Suppressor macrophage treated with lipopolysaccharide for 1 hour (primary cell): ENCODE measurements at regions not wholly inside any gene's neighbourhood (a gene's known extent, or its start where the extent isn't known, plus 50 kb on each side); places are given as distances from the start of the nearest gene placed in this dataset.

Experiments
- DNase-seq, 3 donors: peaks; one replicate each; pipeline ENCODE4 v3.0.0-alpha.2; 2020 to 2022

DNA sequence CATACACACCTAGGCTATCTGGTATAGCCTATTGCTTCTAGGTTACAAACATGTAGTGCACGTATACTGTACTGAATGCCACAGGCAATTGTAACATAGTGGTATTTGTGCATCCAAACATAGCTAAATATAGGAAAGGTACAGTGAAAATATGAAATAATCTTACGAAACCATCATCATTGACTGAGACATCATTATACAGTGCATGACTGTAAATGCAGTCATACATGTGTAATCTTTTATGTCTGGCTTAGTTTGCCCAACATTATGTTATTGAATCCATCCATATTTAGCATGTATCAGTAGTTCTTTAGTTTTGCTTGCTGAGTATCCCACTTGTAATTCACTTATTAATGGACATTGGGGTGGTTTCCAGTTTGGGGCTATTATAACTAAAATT is 124.9 kb downstream of the CYLD start:
- no peak for DNase-seq

- no peak for DNase-seq
Measured at GRCh38 chr16:50864386-50864785, 122.5 kb downstream of the CYLD start.

DNA sequence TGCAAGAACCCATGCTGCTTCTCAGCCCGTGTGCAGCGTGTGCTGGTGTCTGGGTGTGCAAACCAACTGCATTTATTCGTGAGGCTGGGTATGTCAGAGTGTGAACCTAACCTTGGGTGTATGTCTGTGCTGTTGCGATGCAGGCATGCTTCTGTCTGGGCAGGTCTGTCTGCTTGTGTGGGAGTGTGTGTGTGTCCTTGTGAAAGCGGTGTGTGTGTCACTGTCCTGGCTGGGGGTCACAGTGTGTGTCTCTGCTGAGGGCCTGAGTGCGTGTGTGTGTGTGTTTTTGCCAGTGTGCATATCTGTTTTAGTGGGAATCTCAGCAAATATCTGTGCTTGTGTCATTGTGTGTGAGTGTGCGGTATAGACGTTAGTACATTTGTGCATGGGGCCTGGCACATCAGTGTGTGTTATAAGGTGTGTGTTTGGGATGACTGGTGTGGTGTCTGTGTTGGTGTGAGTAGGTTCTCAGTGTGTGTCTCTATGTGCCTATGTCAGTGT is 121.8 kb downstream of the CYLD start:
- no peak for DNase-seq

GRCh38 chr16:50862818-50863643 is 121.1 kb downstream of the CYLD start:
- DNase-seq: no peak

GRCh38 chr16:50861970-50862411 is 120.1 kb downstream of the CYLD start:
- peak in 1 of 3 donors; percentile 18 for DNase-seq

GRCh38 chr16:50861451-50861850 is 119.6 kb downstream of the CYLD start:
- no peak for DNase-seq

GRCh38 chr16:50859628-50860360 is 117.9 kb downstream of the CYLD start:
- DNase-seq: no peak

DNA sequence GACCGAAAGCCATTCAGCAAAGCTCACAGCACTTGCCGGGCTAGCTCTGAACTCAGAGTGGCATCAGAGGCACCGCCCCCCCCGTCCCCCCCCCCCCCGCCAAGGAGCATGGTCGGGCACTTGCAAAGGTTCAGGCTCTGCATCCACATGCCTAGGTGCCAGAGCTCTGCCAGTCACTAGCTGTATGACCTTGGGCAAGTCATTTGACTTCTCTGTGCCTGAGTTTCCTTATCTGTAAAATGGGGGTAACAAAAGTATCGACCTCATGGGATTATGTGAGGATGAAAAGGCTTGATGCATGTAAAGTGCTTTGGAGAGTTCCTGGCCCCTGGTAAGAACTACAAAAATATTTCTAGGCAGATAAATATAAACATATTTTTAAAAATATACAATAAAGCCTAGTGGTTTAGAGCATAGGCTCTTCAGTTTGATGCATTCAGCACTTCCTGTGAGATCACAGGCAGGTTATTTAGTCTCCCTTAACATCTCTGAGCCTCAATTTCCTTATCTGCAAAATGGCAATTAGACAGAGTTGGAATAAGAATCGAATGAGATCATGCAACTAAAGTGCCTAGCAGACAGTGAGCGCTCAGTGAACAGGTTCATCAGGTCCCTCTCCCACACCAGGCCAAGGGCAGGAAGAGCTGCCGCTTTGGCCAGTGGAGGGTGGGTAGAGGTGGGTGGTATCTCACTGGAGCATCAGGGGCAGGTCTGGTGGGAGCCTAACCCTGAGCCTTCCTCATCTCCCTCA is 117.2 kb downstream of the CYLD start:
- no peak for DNase-seq

GRCh38 chr16:50858376-50858775 is 116.5 kb downstream of the CYLD start:
- DNase-seq: no peak

DNA sequence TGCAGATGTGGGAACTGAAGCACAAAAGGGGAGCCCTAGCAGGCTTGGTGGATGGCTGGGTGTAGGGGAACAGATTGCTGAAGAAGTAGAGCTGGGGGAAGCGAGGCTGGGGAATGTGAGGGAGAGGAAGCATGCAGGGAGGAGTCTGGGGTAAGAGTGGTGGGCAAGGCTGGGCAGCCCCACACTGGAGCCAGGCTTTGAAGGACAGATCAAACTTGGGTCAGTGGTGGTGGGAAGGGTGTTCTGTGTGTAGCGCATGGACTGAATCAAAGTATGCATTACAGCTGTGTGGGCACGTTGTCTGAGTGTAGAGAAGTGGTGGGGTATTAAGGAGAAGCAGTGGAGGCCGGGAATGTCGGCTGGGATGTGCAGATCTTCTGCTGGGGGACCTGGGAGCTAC is 116.0 kb downstream of the CYLD start:
- no peak for DNase-seq

DNA sequence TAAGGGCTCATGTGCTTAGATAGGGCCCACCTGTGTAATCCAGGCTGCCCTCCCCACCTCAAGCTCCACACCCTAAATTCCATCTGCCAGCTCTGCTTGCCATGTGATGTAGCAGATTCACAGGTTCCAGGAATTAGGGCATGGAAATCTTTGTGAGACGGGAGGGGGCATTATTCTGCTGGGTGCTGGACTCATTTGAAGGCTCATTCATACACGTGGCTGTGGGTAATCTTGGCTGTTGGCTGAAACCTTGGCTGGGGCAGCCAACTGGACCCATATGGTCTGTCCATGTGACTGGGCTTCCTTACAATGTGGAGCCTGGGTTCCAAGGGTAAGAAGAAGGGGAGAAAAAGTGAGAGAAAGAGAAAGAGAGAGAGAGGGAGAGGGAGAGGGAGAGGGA is 115.1 kb downstream of the CYLD start:
- no peak for DNase-seq

DNA sequence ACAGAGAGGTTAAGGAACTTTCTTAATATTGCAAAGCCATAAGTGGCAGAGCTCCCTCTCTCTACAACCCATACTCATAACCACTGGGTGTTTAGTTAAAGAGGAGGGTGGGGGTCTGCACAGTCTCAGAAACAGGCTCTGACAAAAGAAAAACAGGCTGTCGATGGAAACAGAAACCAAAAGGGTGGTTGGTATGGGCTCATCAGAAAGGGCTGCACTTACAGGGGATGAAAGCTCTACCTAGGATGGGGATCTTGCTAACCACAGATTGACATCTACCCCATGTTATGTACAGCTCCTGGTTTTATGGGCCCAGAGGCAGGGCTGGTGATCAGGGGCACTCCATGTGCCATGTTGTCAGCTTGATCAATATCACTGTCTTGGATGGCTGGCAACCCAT is 111.4 kb downstream of the CYLD start:
- DNase-seq: no peak
